ENCODE measurements at regions not wholly inside any gene's neighbourhood (a gene's known extent, or its start where the extent isn't known, plus 50 kb on each side); places are given as distances from the start of the nearest gene placed in this dataset.

- TF ChIP-seq CTCF (IDR thresholded peaks at IDR 0.05), result no peak
- no peak for TF ChIP-seq POLR2A (IDR thresholded peaks at IDR 0.05)
Observed at GRCh38 chr14:105742531-105742848, 216.1 kb downstream of the TMEM121 start.

Data from heart left ventricle (tissue), 13 donors.